ENCODE measurements at regions not wholly inside any gene's neighbourhood (a gene's known extent, or its start where the extent isn't known, plus 50 kb on each side); places are given as distances from the start of the nearest gene placed in this dataset.

GRCh38 chr13:31055589-31055988 lies 106.1 kb downstream of the HSPH1 start:
- TF ChIP-seq CTCF (IDR thresholded peaks at IDR 0.05) = no peak
- no peak for TF ChIP-seq POLR2A (IDR thresholded peaks at IDR 0.05)
